Duodenal mucosa (tissue), 2 donors: ENCODE measurements at regions not wholly inside any gene's neighbourhood (a gene's known extent, or its start where the extent isn't known, plus 50 kb on each side); places are given as distances from the start of the nearest gene placed in this dataset.

Experiments used
- H3K27ac ChIP-seq: one replicate; pipeline ENCODE4 v1.7.0; 2013; ENCODE audit warnings: low read depth, low read length
- H3K27me3 ChIP-seq, 2 donors: one replicate each; pipeline ENCODE4 v1.7.0; 2013; ENCODE audit warnings: low read length in 2 of 2, control low read depth in 1 of 2; ENCODE audit not compliant: insufficient read depth in 2 of 2, control insufficient read depth in 1 of 2
- H3K36me3 ChIP-seq, 2 donors: one replicate each; pipeline ENCODE4 v1.7.0; 2013; ENCODE audit warnings: low read length in 2 of 2, control low read depth in 1 of 2; ENCODE audit not compliant: insufficient read depth in 2 of 2, control insufficient read depth in 1 of 2
- H3K4me1 ChIP-seq, 2 donors: one replicate each; pipeline ENCODE4 v1.7.0; 2013; ENCODE audit warnings: low read length in 2 of 2, control low read depth in 1 of 2; ENCODE audit not compliant: insufficient read depth in 2 of 2, control insufficient read depth in 1 of 2
- H3K4me3 ChIP-seq, 2 donors: one replicate each; pipeline ENCODE4 v1.7.0; 2013; ENCODE audit warnings: low read length in 2 of 2, low read depth in 1 of 2
- H3K9ac ChIP-seq, 2 donors: one replicate each; pipeline ENCODE4 v1.7.0; 2013; ENCODE audit warnings: low read length in 2 of 2, low read depth in 1 of 2
- H3K9me3 ChIP-seq, 2 donors: one replicate each; pipeline ENCODE4 v1.7.0; 2013; ENCODE audit warnings: low read length in 2 of 2, control low read depth in 1 of 2; ENCODE audit not compliant: control insufficient read depth in 1 of 2

DNA sequence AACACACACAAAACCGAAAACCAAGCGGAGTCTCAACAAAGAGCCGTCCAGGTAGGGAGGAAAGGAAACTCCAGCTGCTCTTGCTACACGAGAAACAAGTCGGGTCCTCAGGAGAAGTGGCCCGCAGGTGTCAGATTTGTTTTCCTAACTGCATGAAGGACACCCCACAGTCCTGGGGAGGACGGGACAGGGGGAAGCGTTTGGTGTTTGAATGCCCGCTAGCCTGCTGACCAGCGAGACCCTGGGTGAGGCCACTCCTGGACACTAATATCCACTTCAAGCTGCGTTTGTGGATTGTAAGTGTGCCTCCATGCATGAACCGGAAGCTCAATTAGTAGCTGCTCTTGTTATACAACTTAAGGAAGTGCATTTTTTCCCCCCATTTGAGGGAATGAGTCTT is 299.5 kb downstream of the MAF start:
- H3K27me3 ChIP-seq, result no peaks in the 10 kb centered on the region

DNA sequence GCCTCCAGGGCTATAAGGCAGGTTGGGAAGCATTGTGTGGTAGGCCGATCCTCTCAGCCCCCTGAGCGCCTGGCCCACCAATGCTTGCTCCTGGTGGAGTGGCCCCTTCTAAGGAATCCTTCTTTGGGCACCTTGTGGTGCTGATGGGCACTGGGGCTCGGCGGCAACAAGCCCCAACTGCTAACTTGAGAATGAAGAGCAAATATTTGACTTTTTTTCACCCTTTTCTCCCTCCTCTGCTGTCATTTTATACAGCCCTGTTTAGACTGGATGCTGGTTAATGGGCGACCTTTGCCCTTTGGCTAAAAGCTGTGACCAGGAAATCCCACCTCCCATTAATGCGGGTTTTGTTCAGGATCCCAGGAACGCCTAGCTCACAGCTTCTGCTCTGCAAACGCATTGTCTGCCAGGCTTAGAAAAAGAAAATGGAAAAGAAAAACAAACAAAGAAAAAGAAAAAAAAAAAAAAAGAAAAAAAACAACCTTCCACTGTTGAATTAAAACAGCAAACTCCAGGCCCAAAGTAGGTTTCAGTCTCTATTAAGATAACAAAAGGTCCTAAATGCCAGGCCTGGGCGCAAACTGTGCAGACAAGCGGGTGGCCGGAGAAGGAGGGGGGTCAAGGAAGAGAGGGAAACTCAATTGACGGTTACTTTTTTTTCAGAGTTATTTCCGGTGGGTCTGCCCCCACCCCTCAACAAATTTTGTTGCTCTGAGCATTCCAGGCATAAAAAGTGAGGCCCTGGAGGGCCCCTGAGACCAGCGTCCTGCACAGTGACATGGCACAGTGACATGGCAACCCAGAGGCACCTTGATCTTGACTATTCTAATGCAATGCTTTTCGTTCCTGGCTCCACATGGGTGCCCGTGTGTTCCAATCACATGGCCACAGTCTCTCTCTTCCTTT is 301.4 kb downstream of the MAF start:
- Histone ChIP-seq H3K4me3 (no peak overlapping the region), H3K4me1 (peaks cover 21 to 44% of the 10 kb centered on the region in 2 donors), H3K9ac (no peak overlapping the region), H3K27ac (no peak overlapping the region), H3K9me3 (no peaks in the 10 kb centered on the region), H3K27me3 (no peaks in the 10 kb centered on the region), H3K36me3 (no peaks in the 10 kb centered on the region)

More for the DNA sequence above, 299.5 kb downstream of the MAF start:
- H3K9me3 ChIP-seq, result no peaks in the 10 kb centered on the region
- no peak overlapping the region for H3K4me3 ChIP-seq
- no peak overlapping the region for H3K27ac ChIP-seq
- H3K36me3 ChIP-seq, result no peaks in the 10 kb centered on the region
- H3K9ac ChIP-seq, result no peak overlapping the region
- H3K4me1 ChIP-seq, result peaks cover 10 to 31% of the 10 kb centered on the region in 2 donors

DNA sequence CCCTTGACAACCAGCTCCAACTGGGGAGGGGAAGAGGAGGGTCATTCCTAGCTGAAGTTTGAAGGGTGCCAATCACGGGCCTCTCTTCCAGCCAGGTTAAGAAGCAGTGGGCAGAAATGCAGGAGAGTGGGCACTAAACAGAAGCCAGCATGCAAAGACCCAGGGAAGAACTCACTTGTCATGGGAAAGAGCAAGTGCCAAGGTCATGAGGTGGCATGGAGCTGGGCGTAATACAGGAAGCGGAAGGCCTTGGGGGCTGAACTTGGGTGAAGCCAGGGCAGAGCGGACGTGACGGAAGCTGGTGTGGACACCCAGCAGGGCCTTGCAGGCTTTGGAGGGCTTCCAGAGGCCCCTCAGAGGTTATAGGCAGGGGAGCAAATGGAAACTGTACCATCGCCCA is 302.1 kb downstream of the MAF start:
- Histone ChIP-seq H3K9ac (no peak overlapping the region), H3K9me3 (no peaks in the 10 kb centered on the region), H3K27ac (no peak overlapping the region), H3K27me3 (no peaks in the 10 kb centered on the region), H3K36me3 (no peaks in the 10 kb centered on the region), H3K4me3 (no peak overlapping the region), H3K4me1 (peaks cover 26 to 51% of the 10 kb centered on the region in 2 donors)

DNA sequence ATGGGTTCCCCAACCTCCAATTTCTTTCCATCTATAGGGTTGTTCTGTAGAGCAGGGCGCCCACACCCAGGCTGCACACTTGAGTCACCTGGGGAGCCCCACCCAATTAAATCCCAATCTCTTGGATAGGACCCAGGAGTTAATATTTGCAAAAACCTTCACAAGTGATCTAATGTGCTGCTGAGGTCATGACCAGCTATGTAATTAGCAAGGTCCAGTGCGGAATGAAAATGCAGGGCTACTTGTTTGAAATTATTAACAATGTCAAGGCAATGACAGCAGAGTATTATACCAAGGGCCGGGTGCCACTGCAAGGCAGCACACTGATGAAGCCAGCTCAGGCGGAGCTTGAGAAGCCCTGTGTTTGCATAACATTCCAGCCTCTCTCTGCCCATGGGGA is 302.7 kb downstream of the MAF start:
- Histone ChIP-seq H3K36me3 (no peaks in the 10 kb centered on the region), H3K27me3 (no peaks in the 10 kb centered on the region), H3K9ac (no peak overlapping the region), H3K4me1 (peaks cover 26 to 52% of the 10 kb centered on the region in 2 donors), H3K9me3 (no peaks in the 10 kb centered on the region), H3K4me3 (no peak overlapping the region), H3K27ac (no peak overlapping the region)

DNA sequence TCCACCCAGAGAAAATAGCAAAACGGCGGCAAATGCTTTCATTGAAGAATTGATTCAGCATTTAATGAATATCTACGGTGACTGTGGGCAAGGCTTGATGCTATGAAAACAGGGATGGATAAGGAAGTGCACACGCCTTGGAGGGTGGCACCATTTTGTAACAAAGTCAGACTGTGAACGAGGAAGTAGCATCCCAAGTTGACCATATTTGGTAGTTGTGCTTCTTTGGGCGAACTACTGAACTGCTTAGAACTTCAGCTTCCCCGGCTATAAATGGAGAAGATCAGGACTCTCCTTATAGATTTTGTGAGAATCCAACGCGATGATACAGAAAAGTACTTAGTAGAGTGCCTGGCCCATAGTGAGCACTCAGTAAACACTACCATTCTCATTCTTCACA is 303.2 kb downstream of the MAF start:
- H3K27me3 ChIP-seq, result no peaks in the 10 kb centered on the region
- no peak overlapping the region for H3K4me3 ChIP-seq
- peaks cover 26 to 52% of the 10 kb centered on the region in 2 donors for H3K4me1 ChIP-seq
- H3K9ac ChIP-seq, result no peak overlapping the region
- H3K9me3 ChIP-seq, result no peaks in the 10 kb centered on the region
- H3K27ac ChIP-seq, result no peak overlapping the region
- no peaks in the 10 kb centered on the region for H3K36me3 ChIP-seq

DNA sequence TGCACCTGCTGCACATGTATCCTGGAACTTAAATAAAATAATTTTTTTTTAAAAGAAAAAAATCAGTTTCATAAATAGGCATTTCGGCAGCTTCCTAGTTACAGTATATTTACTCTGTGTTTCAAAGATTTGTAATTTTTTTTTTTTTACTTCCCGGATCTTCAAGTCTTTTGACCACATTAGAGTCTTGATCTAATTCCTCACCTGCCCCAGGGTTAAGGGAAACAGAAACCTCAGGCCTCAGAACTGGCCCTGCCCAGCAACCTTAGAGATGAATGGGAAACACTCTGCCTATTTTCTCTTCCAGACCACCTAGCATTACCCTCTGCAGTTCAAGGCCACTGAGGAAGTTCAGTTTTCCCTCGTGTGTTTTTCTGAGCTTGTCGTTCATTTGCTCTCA is 304.0 kb downstream of the MAF start:
- Histone ChIP-seq H3K27me3 (no peaks in the 10 kb centered on the region), H3K9me3 (no peaks in the 10 kb centered on the region), H3K27ac (no peak overlapping the region), H3K4me3 (no peak overlapping the region), H3K36me3 (no peaks in the 10 kb centered on the region), H3K4me1 (peaks cover 26 to 52% of the 10 kb centered on the region in 2 donors), H3K9ac (no peak overlapping the region)

DNA sequence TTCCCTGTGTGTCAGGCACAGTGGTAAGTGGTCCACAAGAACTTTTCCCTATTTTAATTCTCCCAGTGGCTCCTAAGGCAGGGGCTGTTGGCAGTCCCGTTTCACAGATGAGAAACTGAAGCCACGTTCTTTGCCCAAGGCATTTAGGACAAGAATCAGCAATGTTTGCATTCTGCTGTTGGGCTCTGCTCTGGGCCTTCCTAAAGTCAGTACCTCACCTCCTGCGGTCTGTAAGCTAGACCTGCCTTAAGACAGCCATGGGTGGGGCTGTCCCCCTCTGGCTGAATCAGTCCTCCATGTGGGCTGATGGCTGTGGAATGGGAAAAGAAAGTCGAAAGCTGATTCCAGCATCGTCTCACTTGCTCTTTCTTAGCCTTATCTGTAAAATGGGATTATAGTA is 304.8 kb downstream of the MAF start:
- no peaks in the 10 kb centered on the region for H3K36me3 ChIP-seq

DNA sequence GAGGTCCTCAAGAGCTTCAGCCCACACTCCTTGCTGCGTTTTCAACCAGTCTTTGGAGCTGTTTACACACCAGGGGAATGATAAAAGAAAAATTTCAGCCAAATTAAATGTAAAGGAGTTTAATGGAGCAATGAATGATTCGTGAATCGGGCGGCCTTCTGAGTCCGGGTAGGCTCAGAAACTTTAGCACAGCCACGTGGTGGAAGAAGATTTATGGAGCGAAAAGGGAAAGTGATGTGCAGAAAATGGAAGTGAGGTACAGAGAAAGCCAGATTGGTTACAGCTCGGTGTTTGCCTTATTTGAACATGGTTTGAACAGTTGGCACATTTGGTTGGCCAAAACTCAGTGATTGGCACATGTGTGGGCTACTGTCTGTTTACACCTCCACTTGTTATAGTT is 305.4 kb downstream of the MAF start:
- no peak overlapping the region for H3K4me3 ChIP-seq
- no peak overlapping the region for H3K27ac ChIP-seq

More for the DNA sequence above, 304.8 kb downstream of the MAF start:
- Histone ChIP-seq H3K4me1 (peaks cover 26 to 52% of the 10 kb centered on the region in 2 donors), H3K4me3 (no peak overlapping the region), H3K27me3 (no peaks in the 10 kb centered on the region), H3K27ac (no peak overlapping the region), H3K9ac (no peak overlapping the region), H3K9me3 (no peaks in the 10 kb centered on the region)

DNA sequence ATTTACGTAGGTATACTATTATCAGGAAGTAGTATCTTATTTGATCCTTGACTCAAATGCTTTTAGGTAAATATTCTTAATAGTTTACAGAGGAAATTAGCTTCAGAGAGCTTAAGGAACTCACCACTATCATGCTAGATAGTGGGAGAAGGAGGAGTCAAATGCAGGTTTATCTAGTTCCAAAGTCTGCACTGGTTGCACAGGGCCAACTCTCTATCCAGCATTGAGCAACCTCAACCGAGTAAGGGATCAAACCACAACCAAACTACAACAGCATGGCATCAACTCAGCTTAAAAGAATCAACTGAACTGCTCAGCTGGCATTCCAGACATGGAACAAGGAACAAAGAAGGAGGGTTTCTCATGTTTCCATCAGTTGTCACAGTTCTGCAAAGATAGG is 306.0 kb downstream of the MAF start:
- H3K4me1 ChIP-seq, result peaks cover 26 to 52% of the 10 kb centered on the region in 2 donors
- H3K27ac ChIP-seq, result no peak overlapping the region
- H3K27me3 ChIP-seq, result no peaks in the 10 kb centered on the region
- no peak overlapping the region for H3K4me3 ChIP-seq
- no peak overlapping the region for H3K9ac ChIP-seq
- H3K9me3 ChIP-seq, result no peaks in the 10 kb centered on the region
- H3K36me3 ChIP-seq, result no peaks in the 10 kb centered on the region

More for the DNA sequence above, 305.4 kb downstream of the MAF start:
- Histone ChIP-seq H3K27me3 (no peaks in the 10 kb centered on the region), H3K9ac (no peak overlapping the region), H3K4me1 (peaks cover 26 to 52% of the 10 kb centered on the region in 2 donors), H3K36me3 (no peaks in the 10 kb centered on the region), H3K9me3 (no peaks in the 10 kb centered on the region)

DNA sequence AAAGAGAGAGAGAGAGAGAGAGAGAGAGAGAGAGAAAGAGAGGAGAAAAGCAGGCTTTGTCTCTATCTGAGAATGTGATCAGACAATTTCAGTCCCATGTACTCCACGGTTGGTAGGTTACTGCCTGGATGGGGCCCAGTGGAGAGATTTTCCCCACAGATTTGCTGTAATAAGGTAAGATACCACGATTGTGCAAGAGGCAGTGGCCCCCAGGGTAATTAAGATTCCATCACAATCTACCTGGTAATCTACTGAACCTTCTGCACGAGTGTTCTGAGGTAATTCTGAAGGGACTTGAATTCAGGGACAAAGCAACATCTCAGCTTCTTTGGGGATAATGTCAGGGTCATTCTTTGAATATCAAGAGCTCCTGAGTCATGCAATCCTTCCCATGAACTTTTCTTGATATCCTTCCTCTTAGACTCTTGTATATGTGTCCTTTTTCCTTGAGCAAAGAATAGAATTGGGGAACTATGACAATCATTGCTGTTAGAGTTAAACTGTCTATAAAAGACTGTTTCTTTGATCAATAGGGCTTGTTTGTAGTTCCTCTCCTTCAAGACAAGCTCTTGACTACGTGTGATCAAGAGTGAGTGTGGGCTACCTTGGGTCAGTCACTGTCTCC is 306.6 kb downstream of the MAF start:
- H3K27me3 ChIP-seq, result no peaks in the 10 kb centered on the region
- no peaks in the 10 kb centered on the region for H3K36me3 ChIP-seq
- H3K9ac ChIP-seq, result no peak overlapping the region
- peaks cover 26 to 46% of the 10 kb centered on the region in 2 donors for H3K4me1 ChIP-seq
- no peaks in the 10 kb centered on the region for H3K9me3 ChIP-seq
- H3K4me3 ChIP-seq, result no peak overlapping the region
- no peak overlapping the region for H3K27ac ChIP-seq
